ENCODE measurements at regions not wholly inside any gene's neighbourhood (a gene's known extent, or its start where the extent isn't known, plus 50 kb on each side); places are given as distances from the start of the nearest gene placed in this dataset.

DNA sequence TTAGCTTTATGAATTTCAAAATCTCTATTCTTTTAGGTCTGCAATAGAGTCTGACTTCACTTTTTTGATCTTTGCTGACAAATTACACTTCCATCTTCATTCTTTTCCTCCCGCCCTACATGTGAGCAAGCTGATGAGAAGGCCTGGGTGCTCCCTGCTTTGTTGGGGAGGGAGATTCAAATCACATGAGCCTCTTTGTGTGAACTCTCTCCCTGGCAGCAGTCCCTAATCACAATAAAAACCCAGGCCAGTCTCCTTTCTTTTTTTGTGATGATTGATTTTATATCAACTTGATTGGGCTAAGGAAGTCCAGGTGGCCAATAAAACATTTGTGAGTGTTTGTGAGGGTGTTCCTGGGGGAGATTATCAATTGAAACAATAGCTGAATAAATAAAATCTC lies 89.4 kb downstream of the PSAT1 start:
- TF ChIP-seq POLR2A (IDR thresholded peaks at IDR 0.05) (no peak), POLR2AphosphoS5 (IDR thresholded peaks at IDR 0.05) (no peak), EP300 (IDR thresholded peaks at IDR 0.05) (no peak)
- TF ChIP-seq, protein P1, sequence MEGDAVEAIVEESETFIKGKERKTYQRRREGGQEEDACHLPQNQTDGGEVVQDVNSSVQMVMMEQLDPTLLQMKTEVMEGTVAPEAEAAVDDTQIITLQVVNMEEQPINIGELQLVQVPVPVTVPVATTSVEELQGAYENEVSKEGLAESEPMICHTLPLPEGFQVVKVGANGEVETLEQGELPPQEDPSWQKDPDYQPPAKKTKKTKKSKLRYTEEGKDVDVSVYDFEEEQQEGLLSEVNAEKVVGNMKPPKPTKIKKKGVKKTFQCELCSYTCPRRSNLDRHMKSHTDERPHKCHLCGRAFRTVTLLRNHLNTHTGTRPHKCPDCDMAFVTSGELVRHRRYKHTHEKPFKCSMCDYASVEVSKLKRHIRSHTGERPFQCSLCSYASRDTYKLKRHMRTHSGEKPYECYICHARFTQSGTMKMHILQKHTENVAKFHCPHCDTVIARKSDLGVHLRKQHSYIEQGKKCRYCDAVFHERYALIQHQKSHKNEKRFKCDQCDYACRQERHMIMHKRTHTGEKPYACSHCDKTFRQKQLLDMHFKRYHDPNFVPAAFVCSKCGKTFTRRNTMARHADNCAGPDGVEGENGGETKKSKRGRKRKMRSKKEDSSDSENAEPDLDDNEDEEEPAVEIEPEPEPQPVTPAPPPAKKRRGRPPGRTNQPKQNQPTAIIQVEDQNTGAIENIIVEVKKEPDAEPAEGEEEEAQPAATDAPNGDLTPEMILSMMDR (IDR thresholded peaks at IDR 0.05), result no peak
